DOHH2 (cell line): ENCODE measurements at regions not wholly inside any gene's neighbourhood (a gene's known extent, or its start where the extent isn't known, plus 50 kb on each side); places are given as distances from the start of the nearest gene placed in this dataset.

Source experiments
- H3F3A ChIP-seq: fragments of 200-600 bp; sonication (generic), shearing (Covaris generic); 2 replicates; pipeline ENCODE4 v1.6.0; 2016; ENCODE audit warnings: antibody characterized with exemption, mild to moderate bottlenecking; ENCODE audit not compliant: control insufficient read depth, insufficient read depth
- H3K27ac ChIP-seq: fragments of 200-600 bp; sonication (generic); 2 replicates; pipeline ENCODE4 v1.5.1; 2014; ENCODE audit warnings: low read depth, mild to moderate bottlenecking, low read length, moderate library complexity
- H3K27me3 ChIP-seq: fragments of 200-600 bp; sonication (generic); 2 replicates; pipeline ENCODE4 v1.6.1; 2014; ENCODE audit warnings: mild to moderate bottlenecking, low read length, mixed read lengths; ENCODE audit not compliant: control insufficient read depth
- H3K36me3 ChIP-seq: fragments of 200-600 bp; sonication (generic); 2 replicates; pipeline ENCODE4 v1.6.1; 2014; ENCODE audit warnings: mild to moderate bottlenecking, low read length, moderate library complexity, mixed read lengths; ENCODE audit not compliant: control insufficient read depth
- H3K4me1 ChIP-seq: fragments of 200-600 bp; sonication (generic); 2 replicates; pipeline ENCODE4 v1.6.1; 2014; ENCODE audit warnings: mild to moderate bottlenecking, low read length, mixed read lengths; ENCODE audit not compliant: control insufficient read depth
- H3K4me2 ChIP-seq: fragments of 200-600 bp; sonication (generic); 2 replicates; pipeline ENCODE4 v1.6.0; 2014; ENCODE audit warnings: mild to moderate bottlenecking, low read length, moderate library complexity
- H3K4me3 ChIP-seq: fragments of 200-600 bp; sonication (generic); 2 replicates; pipeline ENCODE4 v1.5.1; 2014; ENCODE audit warnings: mild to moderate bottlenecking, low read length, mixed read lengths
- H3K79me2 ChIP-seq: fragments of 200-600 bp; sonication (generic); 2 replicates; pipeline ENCODE4 v1.6.1; 2014; ENCODE audit warnings: mild to moderate bottlenecking, low read length, mixed read lengths; ENCODE audit not compliant: control insufficient read depth
- H3K9me2 ChIP-seq: fragments of 200-600 bp; sonication (generic); replicated peaks from 2 replicates; pipeline ENCODE4 v1.6.1; 2014; ENCODE audit warnings: mild to moderate bottlenecking, low read length, mixed read lengths; ENCODE audit not compliant: control insufficient read depth
- H3K9me3 ChIP-seq: fragments of 200-600 bp; sonication (generic); 2 replicates; pipeline ENCODE4 v1.6.1; 2014; ENCODE audit warnings: antibody characterized with exemption, low read length, mixed read lengths; ENCODE audit not compliant: control insufficient read depth, insufficient read depth
- H4K20me1 ChIP-seq: fragments of 200-600 bp; sonication (generic); 2 replicates; pipeline ENCODE4 v1.6.0; 2014; ENCODE audit warnings: low read depth, mild to moderate bottlenecking, antibody characterized with exemption, low read length, moderate library complexity; ENCODE audit not compliant: control insufficient read depth, insufficient read depth
- EZH2phosphoT487 ChIP-seq: fragments of 200-600 bp; sonication (generic); IDR thresholded peaks from 2 replicates; pipeline ENCODE4 v1.6.1; 2017; ENCODE audit warnings: borderline replicate concordance, mild to moderate bottlenecking, antibody characterized with exemption, low read length, moderate library complexity, mixed read lengths
- TF ChIP-seq, protein P1 (sequence below): fragments of 200-600 bp; sonication (generic); IDR thresholded peaks from one replicate; pipeline ENCODE4 v1.5.1; 2014; ENCODE audit warnings: antibody characterized with exemption, mild to moderate bottlenecking, low read depth, low read length; ENCODE audit not compliant: poor library complexity, severe bottlenecking

DNA sequence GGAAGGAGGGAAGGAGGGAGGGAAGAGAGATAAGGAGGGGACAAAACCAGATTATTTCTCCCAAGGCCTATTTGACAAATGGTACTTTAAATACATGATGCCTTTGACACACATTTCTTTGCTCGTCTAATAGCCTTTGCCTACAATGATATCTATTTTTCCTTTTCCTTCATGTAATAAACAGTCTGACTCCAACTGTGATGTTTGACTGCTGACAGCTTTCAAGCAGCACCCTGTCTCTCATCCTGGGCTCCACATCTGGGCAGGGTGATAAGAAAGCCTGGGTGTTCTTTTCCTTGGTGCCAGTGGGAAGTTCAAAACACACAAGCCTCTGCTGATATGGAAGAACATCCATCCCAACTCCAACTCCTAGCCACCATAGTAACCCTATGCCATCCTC, 1277.7 kb upstream of the NXPH2 start:
- Histone ChIP-seq H3K27ac (no peak overlapping the region), H3K27me3 (no peaks in the 10 kb centered on the region), H3K9me3 (no peaks in the 10 kb centered on the region), H4K20me1 (no peaks in the 10 kb centered on the region), H3K9me2 (no peaks in the 10 kb centered on the region), H3K4me2 (no peak overlapping the region), H3K4me3 (no peak overlapping the region), H3F3A (no peaks in the 10 kb centered on the region), H3K4me1 (no peaks in the 10 kb centered on the region), H3K79me2 (no peaks in the 10 kb centered on the region), H3K36me3 (no peaks in the 10 kb centered on the region)
- TF ChIP-seq, protein P1, sequence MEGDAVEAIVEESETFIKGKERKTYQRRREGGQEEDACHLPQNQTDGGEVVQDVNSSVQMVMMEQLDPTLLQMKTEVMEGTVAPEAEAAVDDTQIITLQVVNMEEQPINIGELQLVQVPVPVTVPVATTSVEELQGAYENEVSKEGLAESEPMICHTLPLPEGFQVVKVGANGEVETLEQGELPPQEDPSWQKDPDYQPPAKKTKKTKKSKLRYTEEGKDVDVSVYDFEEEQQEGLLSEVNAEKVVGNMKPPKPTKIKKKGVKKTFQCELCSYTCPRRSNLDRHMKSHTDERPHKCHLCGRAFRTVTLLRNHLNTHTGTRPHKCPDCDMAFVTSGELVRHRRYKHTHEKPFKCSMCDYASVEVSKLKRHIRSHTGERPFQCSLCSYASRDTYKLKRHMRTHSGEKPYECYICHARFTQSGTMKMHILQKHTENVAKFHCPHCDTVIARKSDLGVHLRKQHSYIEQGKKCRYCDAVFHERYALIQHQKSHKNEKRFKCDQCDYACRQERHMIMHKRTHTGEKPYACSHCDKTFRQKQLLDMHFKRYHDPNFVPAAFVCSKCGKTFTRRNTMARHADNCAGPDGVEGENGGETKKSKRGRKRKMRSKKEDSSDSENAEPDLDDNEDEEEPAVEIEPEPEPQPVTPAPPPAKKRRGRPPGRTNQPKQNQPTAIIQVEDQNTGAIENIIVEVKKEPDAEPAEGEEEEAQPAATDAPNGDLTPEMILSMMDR: no peak
- TF ChIP-seq EZH2phosphoT487: no peak

- Histone ChIP-seq H3K4me2 (no peak overlapping the region), H3K4me3 (no peak overlapping the region), H3F3A (no peaks in the 10 kb centered on the region), H3K27me3 (no peaks in the 10 kb centered on the region), H3K36me3 (no peaks in the 10 kb centered on the region), H3K9me2 (no peaks in the 10 kb centered on the region), H3K9me3 (no peaks in the 10 kb centered on the region), H3K79me2 (no peaks in the 10 kb centered on the region), H4K20me1 (no peaks in the 10 kb centered on the region), H3K4me1 (no peaks in the 10 kb centered on the region), H3K27ac (no peak overlapping the region)
- no peak for TF ChIP-seq EZH2phosphoT487
- TF ChIP-seq, protein P1: no peak
Observed at GRCh38 chr2:140041811-140042210, 1261.6 kb upstream of the NXPH2 start.

- Histone ChIP-seq H3K4me2 (no peak overlapping the region), H3K4me3 (no peak overlapping the region), H3K27ac (no peak overlapping the region), H3F3A (no peaks in the 10 kb centered on the region), H3K27me3 (no peaks in the 10 kb centered on the region), H3K79me2 (no peaks in the 10 kb centered on the region), H4K20me1 (no peaks in the 10 kb centered on the region), H3K9me2 (no peaks in the 10 kb centered on the region), H3K9me3 (no peaks in the 10 kb centered on the region), H3K4me1 (no peaks in the 10 kb centered on the region), H3K36me3 (no peaks in the 10 kb centered on the region)
- no peak for TF ChIP-seq EZH2phosphoT487
- TF ChIP-seq, protein P1: no peak
Observed at GRCh38 chr2:140041239-140041638, 1261.0 kb upstream of the NXPH2 start.

GRCh38 chr2:140033638-140034037, 1253.4 kb upstream of the NXPH2 start:
- H4K20me1 ChIP-seq: no peaks in the 10 kb centered on the region
- no peaks in the 10 kb centered on the region for H3K36me3 ChIP-seq
- H3K4me3 ChIP-seq: no peak overlapping the region
- H3K9me2 ChIP-seq: no peaks in the 10 kb centered on the region
- no peak overlapping the region for H3K4me2 ChIP-seq
- no peak overlapping the region for H3K27ac ChIP-seq
- no peaks in the 10 kb centered on the region for H3K9me3 ChIP-seq
- H3F3A ChIP-seq: no peaks in the 10 kb centered on the region
- no peaks in the 10 kb centered on the region for H3K27me3 ChIP-seq
- no peaks in the 10 kb centered on the region for H3K4me1 ChIP-seq
- no peaks in the 10 kb centered on the region for H3K79me2 ChIP-seq
- TF ChIP-seq, protein P1: no peak
- TF ChIP-seq EZH2phosphoT487: no peak
